Uterus (tissue), 2 donors: ENCODE measurements at regions not wholly inside any gene's neighbourhood (a gene's known extent, or its start where the extent isn't known, plus 50 kb on each side); places are given as distances from the start of the nearest gene placed in this dataset.

Experiments used
- CTCF ChIP-seq, 4 experiments: fragments of 200-600 bp in 2 of 4; fragments of 450-650 bp in 2 of 4; sonication (generic) in 2 of 4; IDR thresholded peaks; one replicate each; pipeline ENCODE4 v1.5.1; 2016 to 2019; ENCODE audit warnings: antibody characterized with exemption in 4 of 4, mild to moderate bottlenecking in 2 of 4, moderate library complexity in 1 of 4
- POLR2A ChIP-seq, 2 donors: fragments of 450-650 bp; IDR thresholded peaks; one replicate each; pipeline ENCODE4 v1.6.1; 2016; ENCODE audit warnings: antibody characterized with exemption in 2 of 2, mild to moderate bottlenecking in 1 of 2, moderate library complexity in 1 of 2

GRCh38 chr7:26467541-26467940 is 175.9 kb downstream of the SNX10 start:
- no peak for TF ChIP-seq CTCF (IDR thresholded peaks at IDR 0.05)
- no peak for TF ChIP-seq POLR2A (IDR thresholded peaks at IDR 0.05)
